H1 (cell line): ENCODE measurements at regions not wholly inside any gene's neighbourhood (a gene's known extent, or its start where the extent isn't known, plus 50 kb on each side); places are given as distances from the start of the nearest gene placed in this dataset.

Source experiments
- CTCF ChIA-PET: fragments of 300-600 bp; sonication (Branson Sonifier 250); formaldehyde crosslinking; loops from one replicate; lab custom pipeline; 2021; ENCODE audit not compliant: partially characterized antibody; lab: Charles Lee
- POLR2A ChIA-PET: fragments of 300-600 bp; sonication (Branson Sonifier 250); formaldehyde crosslinking; loops from one replicate; lab custom pipeline; 2021; ENCODE audit warnings: inconsistent platforms; ENCODE audit not compliant: partially characterized antibody; lab: Charles Lee
- DNase-seq, 2 experiments: peaks; one replicate each; pipeline versions ENCODE4 v3.0.0 to v3.0.0-alpha.2; 2010 to 2022; ENCODE audit warnings: low spot score in 2 of 2, low read depth in 1 of 2, mixed read lengths in 1 of 2
- FAIRE-seq: peaks from 2 replicates; lab custom pipeline; 2011; peaks lifted over from hg19 to GRCh38; lab: Jason Lieb, UNC
- H2AFZ ChIP-seq: 2 replicates; pipeline ENCODE4 v1.8.1; 2012; ENCODE audit warnings: low read length, inconsistent platforms
- H2AK5ac ChIP-seq: 2 replicates; pipeline ENCODE4 v1.6.1; 2013; ENCODE audit warnings: low read depth, low read length
- H2BK120ac ChIP-seq: replicated peaks from 2 replicates; pipeline ENCODE3; 2013; ENCODE audit warnings: low read depth, low read length, inconsistent platforms
- H2BK12ac ChIP-seq: 2 replicates; pipeline ENCODE4 v1.6.1; 2013; ENCODE audit warnings: low read depth, low read length
- H2BK15ac ChIP-seq: 2 replicates; pipeline ENCODE4 v1.6.1; 2013; ENCODE audit warnings: low read length
- H2BK20ac ChIP-seq: 2 replicates; pipeline ENCODE4 v1.6.1; 2013; ENCODE audit warnings: low read length
- H2BK5ac ChIP-seq: 2 replicates; pipeline ENCODE4 v1.6.1; 2013; ENCODE audit warnings: low read depth, low read length
- H3K14ac ChIP-seq: 2 replicates; pipeline ENCODE4 v1.6.1; 2013; ENCODE audit warnings: inconsistent platforms; ENCODE audit not compliant: insufficient read length
- H3K18ac ChIP-seq: 2 replicates; pipeline ENCODE4 v1.6.1; 2013; ENCODE audit warnings: low read length; ENCODE audit errors: extremely low read depth
- H3K23ac ChIP-seq: 2 replicates; pipeline ENCODE4 v1.6.1; 2013; ENCODE audit warnings: inconsistent platforms; ENCODE audit not compliant: insufficient read length
- H3K23me2 ChIP-seq: 2 replicates; pipeline ENCODE4 v1.6.1; 2013; ENCODE audit warnings: low read depth, low read length
- H3K27ac ChIP-seq: 2 replicates; pipeline ENCODE4 v1.6.1; 2011; ENCODE audit warnings: low read depth, low read length, inconsistent platforms
- H3K27me3 ChIP-seq, 4 experiments: replicated peaks in 1 of 4; 1 replicate in 1 of 4; 2 replicates in 3 of 4; pipeline versions ENCODE4 v1.6.1 to v1.8.1; 2011 to 2013; ENCODE audit warnings: low read length in 3 of 4, mild to moderate bottlenecking in 3 of 4, inconsistent platforms in 2 of 4, mixed read lengths in 2 of 4, moderate library complexity in 1 of 4; ENCODE audit not compliant: control insufficient read depth in 3 of 4, insufficient read depth in 3 of 4; ENCODE audit errors: extremely low read depth in 1 of 4
- H3K36me3 ChIP-seq, 4 experiments: 2 replicates each; pipeline versions ENCODE4 v1.6.1 to v1.8.1; 2011 to 2013; ENCODE audit warnings: mild to moderate bottlenecking in 4 of 4, low read length in 3 of 4, moderate library complexity in 2 of 4, control low read depth in 1 of 4, inconsistent platforms in 1 of 4; ENCODE audit not compliant: insufficient read depth in 4 of 4, control insufficient read depth in 2 of 4
- H3K4ac ChIP-seq: replicated peaks from 2 replicates; pipeline ENCODE3; 2013; ENCODE audit warnings: low read length, low read depth, mixed read lengths, inconsistent platforms; ENCODE audit not compliant: insufficient read length
- H3K4me1 ChIP-seq, 4 experiments: replicated peaks in 1 of 4; 1 replicate in 1 of 4; 2 replicates in 3 of 4; pipeline versions ENCODE4 v1.6.1 to v1.8.1; 2011 to 2013; ENCODE audit warnings: low read length in 3 of 4, inconsistent platforms in 2 of 4, mixed read lengths in 1 of 4; ENCODE audit not compliant: insufficient read depth in 4 of 4, control insufficient read depth in 3 of 4
- H3K4me2 ChIP-seq, 2 experiments: 2 replicates each; pipeline versions ENCODE4 v1.6.1 to v1.8.1; 2011 to 2013; ENCODE audit warnings: low read depth in 2 of 2, low read length in 2 of 2, control low read depth in 1 of 2, inconsistent platforms in 1 of 2, mild to moderate bottlenecking in 1 of 2; ENCODE audit not compliant: insufficient read depth in 1 of 2
- H3K4me3 ChIP-seq, 4 experiments: fragments of 200-600, 300-600 bp in 1 of 4; sonication (generic), shearing (Covaris generic), sonication (Bioruptor Twin) in 1 of 4; 2 replicates each; pipeline versions ENCODE4 v1.5.1 to v1.8.1; 2011 to 2016; ENCODE audit warnings: low read length in 4 of 4, low read depth in 3 of 4, control low read depth in 2 of 4, inconsistent platforms in 2 of 4, mild to moderate bottlenecking in 2 of 4, mixed read lengths in 1 of 4, moderate library complexity in 1 of 4; ENCODE audit not compliant: insufficient read depth in 2 of 4; ENCODE audit errors: extremely low read depth in 1 of 4
- H3K56ac ChIP-seq: replicated peaks from 2 replicates; pipeline ENCODE3; 2013; ENCODE audit warnings: low read depth, mild to moderate bottlenecking, mixed read lengths, low read length, inconsistent platforms; ENCODE audit not compliant: insufficient read length
- H3K79me1 ChIP-seq: 2 replicates; pipeline ENCODE4 v1.6.1; 2013; ENCODE audit warnings: low read depth, low read length, control low read depth
- H3K79me2 ChIP-seq, 2 experiments: 2 replicates each; pipeline versions ENCODE4 v1.6.1 to v1.8.1; 2012 to 2013; ENCODE audit warnings: low read length in 2 of 2, mild to moderate bottlenecking in 2 of 2, inconsistent platforms in 1 of 2; ENCODE audit not compliant: insufficient read depth in 2 of 2, control insufficient read depth in 1 of 2
- H3K9ac ChIP-seq, 4 experiments: replicated peaks in 1 of 4; 1 replicate in 1 of 4; 2 replicates in 3 of 4; pipeline versions ENCODE4 v1.6.1 to v1.8.1; 2011 to 2013; ENCODE audit warnings: low read depth in 3 of 4, low read length in 3 of 4, control low read depth in 2 of 4, mild to moderate bottlenecking in 2 of 4, moderate library complexity in 2 of 4, inconsistent platforms in 1 of 4; ENCODE audit errors: extremely low read depth in 1 of 4
- H3K9me3 ChIP-seq, 2 experiments: 2 replicates each; pipeline versions ENCODE4 v1.6.1 to v1.8.1; 2012 to 2013; ENCODE audit warnings: mild to moderate bottlenecking in 2 of 2, moderate library complexity in 2 of 2, control low read depth in 1 of 2, inconsistent platforms in 1 of 2, low read depth in 1 of 2, low read length in 1 of 2, mixed read lengths in 1 of 2; ENCODE audit not compliant: insufficient read depth in 2 of 2
- H4K20me1 ChIP-seq, 2 experiments: replicated peaks in 1 of 2; 2 replicates each; pipeline versions ENCODE3 to v1.8.1; 2011 to 2013; ENCODE audit warnings: inconsistent platforms in 2 of 2, low read length in 2 of 2, mild to moderate bottlenecking in 1 of 2; ENCODE audit not compliant: insufficient read depth in 2 of 2, control insufficient read depth in 1 of 2
- H4K5ac ChIP-seq: 2 replicates; pipeline ENCODE4 v1.6.1; 2013; ENCODE audit warnings: low read length, low read depth, mixed read lengths, inconsistent platforms; ENCODE audit not compliant: insufficient read length
- H4K8ac ChIP-seq: 2 replicates; pipeline ENCODE4 v1.8.0; 2013; ENCODE audit warnings: mild to moderate bottlenecking, moderate library complexity, low read length, inconsistent platforms; ENCODE audit not compliant: insufficient read depth; ENCODE audit errors: extremely low read depth
- H4K91ac ChIP-seq: replicated peaks from 2 replicates; pipeline ENCODE3; 2013; ENCODE audit warnings: low read length, mixed read lengths, inconsistent platforms; ENCODE audit not compliant: insufficient read length
- CHD1 ChIP-seq: IDR thresholded peaks from 2 replicates; pipeline ENCODE4 v1.6.1; 2012; ENCODE audit warnings: low read depth, low read length, improper control_type of control experiment
- EZH2 ChIP-seq: fragments of 200-600 bp; sonication (generic); IDR thresholded peaks from 2 replicates; pipeline ENCODE4 v1.7.1; 2012; ENCODE audit warnings: low read depth, mild to moderate bottlenecking, moderate library complexity, low read length, inconsistent platforms; ENCODE audit not compliant: severe bottlenecking
- RBBP5 ChIP-seq: IDR thresholded peaks from 2 replicates; pipeline ENCODE4 v1.7.1; 2012; ENCODE audit warnings: low read depth, mild to moderate bottlenecking, inconsistent platforms, low read length, moderate library complexity, borderline replicate concordance
- SP1 ChIP-seq: IDR thresholded peaks from 2 replicates; pipeline ENCODE4 v1.6.1; 2011; ENCODE audit warnings: low read depth, low read length
- TAF7 ChIP-seq: optimal IDR thresholded peaks from 2 replicates; pipeline ENCODE3; 2011; ENCODE audit warnings: low read depth, mild to moderate bottlenecking, inconsistent platforms, low read length, moderate library complexity, borderline replicate concordance
- WGBS, 2 experiments: shearing (Covaris generic) in 1 of 2; methylation state at CpG; one replicate each; pipeline versions ENCODE4 v1.1.6 to v1.1.7; 2013 to 2015; ENCODE audit warnings: low lambda C conversion rate in 2 of 2, mixed read lengths in 2 of 2, inconsistent platforms in 1 of 2, low coverage in 1 of 2, missing lambda C conversion rate in 1 of 2; ENCODE audit not compliant: insufficient replicate concordance in 2 of 2, insufficient coverage in 1 of 2, insufficient read length in 1 of 2; ENCODE audit errors: extremely low coverage in 1 of 2, missing lambda C conversion rate in 1 of 2; 5-methylcytosine and 5-hydroxymethylcytosine counted together
- TF ChIP-seq, protein P1 (sequence below): IDR thresholded peaks from 2 replicates; pipeline ENCODE4 v1.6.1; 2011; ENCODE audit warnings: low read length, improper control_type of control experiment

DNA sequence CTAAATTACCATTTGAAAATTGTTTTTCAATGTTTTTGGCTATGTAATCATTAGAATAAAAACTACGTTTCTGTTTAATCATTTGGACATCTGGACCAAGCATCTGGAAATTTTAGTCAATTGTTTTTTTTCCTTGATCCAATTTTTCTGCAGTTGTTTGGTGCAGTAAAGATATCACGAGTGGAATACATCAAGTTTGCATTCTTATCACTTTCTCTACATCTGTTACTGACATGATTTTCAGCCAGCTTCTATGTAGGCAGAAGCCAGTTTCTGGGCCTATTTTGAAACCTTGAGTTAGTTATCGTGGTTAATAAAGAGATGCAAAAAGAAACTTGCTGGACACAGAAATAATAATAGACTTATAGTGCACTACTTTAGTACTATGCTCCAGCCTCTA lies 277.9 kb upstream of the ADAMTS5 start:
- FAIRE-seq: no peak
- Histone ChIP-seq H3K79me2 (no peaks in the 10 kb centered on the region), H2AFZ (no peak overlapping the region), H3K9ac (no peak overlapping the region), H2AK5ac (no peak overlapping the region), H3K4ac (no peak overlapping the region), H4K20me1 (no peaks in the 10 kb centered on the region), H2BK120ac (no peak overlapping the region), H3K14ac (no peak overlapping the region), H2BK20ac (no peak overlapping the region), H2BK5ac (no peak overlapping the region), H3K79me1 (no peaks in the 10 kb centered on the region), H3K27me3 (no peaks in the 10 kb centered on the region), H3K23ac (no peak overlapping the region), H3K56ac (no peak overlapping the region), H3K4me1 (peaks cover 0 to 2% (median 0%) of the 10 kb centered on the region in 4 experiments; a peak in 1 of 7 replicates), H3K4me2 (no peak overlapping the region), H3K23me2 (no peaks in the 10 kb centered on the region), H3K9me3 (no peaks in the 10 kb centered on the region), H3K4me3 (no peak overlapping the region), H3K18ac (no peak overlapping the region), H2BK12ac (no peak overlapping the region), H4K8ac (no peak overlapping the region), H3K27ac (no peak overlapping the region), H4K5ac (no peak overlapping the region), H2BK15ac (no peak overlapping the region), H4K91ac (no peak overlapping the region), H3K36me3 (no peaks in the 10 kb centered on the region)
- WGBS, 2 experiments: 92% methylated on average over 3 of the region's 3 CpGs; no CpG with 5 or more reads in 1 of the 2 experiments
- no peak for DNase-seq
- ChIA-PET POLR2A (no interaction called here), CTCF (interaction anchor here (1.1 kb wide), 1 partner anchor 60 kb away, joined by 3 read pairs; no protein-coding TSS in a partner anchor)
- TF ChIP-seq CHD1 (no peak), TAF7 (no peak), RBBP5 (no peak), SP1 (no peak), EZH2 (no peak)
- TF ChIP-seq, protein P1, sequence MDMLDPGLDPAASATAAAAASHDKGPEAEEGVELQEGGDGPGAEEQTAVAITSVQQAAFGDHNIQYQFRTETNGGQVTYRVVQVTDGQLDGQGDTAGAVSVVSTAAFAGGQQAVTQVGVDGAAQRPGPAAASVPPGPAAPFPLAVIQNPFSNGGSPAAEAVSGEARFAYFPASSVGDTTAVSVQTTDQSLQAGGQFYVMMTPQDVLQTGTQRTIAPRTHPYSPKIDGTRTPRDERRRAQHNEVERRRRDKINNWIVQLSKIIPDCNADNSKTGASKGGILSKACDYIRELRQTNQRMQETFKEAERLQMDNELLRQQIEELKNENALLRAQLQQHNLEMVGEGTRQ: no peak
